NCI-H2107 treated with DMSO at 0.1 percent for 48 hours (cell line): ENCODE measurements at regions not wholly inside any gene's neighbourhood (a gene's known extent, or its start where the extent isn't known, plus 50 kb on each side); places are given as distances from the start of the nearest gene placed in this dataset.

Source experiments
- DNase-seq: peaks from one replicate; lab custom pipeline; 2025; ENCODE audit not compliant: unreplicated experiment; lab: John Stamatoyannopoulos, UW

DNA sequence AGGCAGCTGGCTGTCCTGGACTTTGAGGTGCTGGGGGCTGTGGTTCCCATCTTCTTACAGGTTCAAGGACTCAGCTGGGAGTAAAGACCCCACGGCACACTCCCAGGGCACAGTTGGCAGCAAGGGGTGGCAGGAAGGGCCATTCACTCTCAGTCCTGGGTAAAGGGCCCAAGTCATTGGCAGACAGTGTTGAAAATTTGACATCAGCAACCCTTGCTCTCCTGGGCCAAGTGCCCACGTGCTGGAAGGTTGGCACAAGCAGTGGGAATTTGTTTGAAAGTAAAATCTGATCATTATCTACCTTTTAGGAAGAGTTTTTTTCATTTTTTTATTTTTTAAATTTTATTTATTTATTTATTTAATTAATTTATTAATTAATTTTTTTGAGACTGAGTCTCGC lies 241.6 kb upstream of the MKI67 start:
- DNase-seq: no peak

DNA sequence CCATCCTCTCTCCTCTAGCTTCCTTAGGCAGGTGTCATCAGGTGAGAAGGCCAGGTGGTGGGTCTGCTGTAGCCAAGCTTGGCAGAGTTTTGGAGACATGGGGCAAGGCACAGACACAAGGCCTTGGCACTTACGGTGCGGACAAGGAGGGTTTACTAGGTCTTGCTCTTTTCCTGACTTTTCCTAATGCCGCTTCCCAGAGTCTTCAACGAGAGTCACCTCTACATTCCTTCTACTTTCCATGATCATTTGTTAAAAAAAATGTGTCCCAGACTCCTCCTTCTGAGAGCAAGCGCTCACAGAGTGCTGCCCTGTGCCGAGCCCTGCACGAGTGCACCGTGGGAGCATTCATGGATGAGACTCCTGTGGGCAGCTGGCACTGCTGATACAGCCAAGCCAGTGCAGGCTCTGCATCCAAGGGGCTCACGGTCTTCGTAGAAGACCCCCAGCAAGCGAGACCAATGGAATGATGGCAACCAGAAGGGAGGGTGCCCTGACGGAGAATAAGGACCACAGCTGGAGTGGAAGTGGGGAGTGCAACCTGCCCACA lies 243.0 kb upstream of the MKI67 start:
- DNase-seq: no peak

DNA sequence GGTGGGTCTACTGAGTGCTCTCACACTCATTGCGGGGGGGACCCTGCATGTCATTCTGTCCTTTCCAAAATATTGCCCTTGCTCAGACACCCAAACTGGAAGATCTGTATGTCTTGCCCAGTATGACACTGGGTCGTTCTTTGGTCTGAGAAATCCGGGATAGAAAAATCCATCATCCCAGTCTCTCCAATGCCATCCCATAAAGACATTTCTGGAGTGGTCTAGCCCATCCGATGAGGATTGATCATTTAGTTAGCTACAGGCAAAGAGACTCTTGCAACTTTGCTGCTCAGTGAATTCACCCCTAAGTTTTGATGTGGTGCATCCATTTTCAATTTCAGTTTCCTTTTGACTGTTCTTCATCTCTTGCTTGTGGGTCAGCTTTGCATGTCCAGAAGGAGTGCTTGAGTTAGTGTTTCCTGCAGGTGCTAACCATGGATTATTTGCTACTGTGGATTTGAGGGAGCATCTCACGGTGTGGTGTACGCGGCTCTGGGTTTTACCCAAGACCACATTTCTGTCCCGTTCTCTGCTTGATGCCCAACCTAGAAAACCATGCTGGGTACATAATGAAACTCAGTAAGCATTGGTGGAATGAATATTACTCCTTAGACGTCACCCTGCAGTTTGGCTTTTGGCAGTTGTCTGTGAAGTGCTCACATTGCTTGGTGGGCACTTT lies 247.0 kb upstream of the MKI67 start:
- DNase-seq: no peak

- DNase-seq: no peak
Measured at GRCh38 chr10:128373831-128374230, 247.6 kb upstream of the MKI67 start.

DNA sequence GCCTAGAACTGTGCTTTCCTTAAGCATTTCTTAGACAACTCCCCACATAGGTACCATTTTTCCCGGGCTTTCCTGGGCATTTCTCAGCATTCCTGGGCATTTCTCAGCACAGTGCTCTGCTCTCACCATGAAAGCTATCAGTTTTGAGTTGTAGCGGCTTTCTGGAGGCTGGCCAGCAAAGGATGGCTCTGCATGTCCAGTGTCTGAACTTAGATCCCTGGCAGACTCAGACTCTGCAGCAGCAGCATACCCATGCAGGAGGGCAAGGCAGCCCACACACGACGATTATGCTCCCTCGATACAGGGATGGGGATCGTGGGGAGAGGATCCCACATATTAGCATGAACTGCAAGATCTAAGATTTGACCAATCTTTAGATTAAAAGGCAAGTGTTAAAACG lies 248.9 kb upstream of the MKI67 start:
- no peak for DNase-seq

DNA sequence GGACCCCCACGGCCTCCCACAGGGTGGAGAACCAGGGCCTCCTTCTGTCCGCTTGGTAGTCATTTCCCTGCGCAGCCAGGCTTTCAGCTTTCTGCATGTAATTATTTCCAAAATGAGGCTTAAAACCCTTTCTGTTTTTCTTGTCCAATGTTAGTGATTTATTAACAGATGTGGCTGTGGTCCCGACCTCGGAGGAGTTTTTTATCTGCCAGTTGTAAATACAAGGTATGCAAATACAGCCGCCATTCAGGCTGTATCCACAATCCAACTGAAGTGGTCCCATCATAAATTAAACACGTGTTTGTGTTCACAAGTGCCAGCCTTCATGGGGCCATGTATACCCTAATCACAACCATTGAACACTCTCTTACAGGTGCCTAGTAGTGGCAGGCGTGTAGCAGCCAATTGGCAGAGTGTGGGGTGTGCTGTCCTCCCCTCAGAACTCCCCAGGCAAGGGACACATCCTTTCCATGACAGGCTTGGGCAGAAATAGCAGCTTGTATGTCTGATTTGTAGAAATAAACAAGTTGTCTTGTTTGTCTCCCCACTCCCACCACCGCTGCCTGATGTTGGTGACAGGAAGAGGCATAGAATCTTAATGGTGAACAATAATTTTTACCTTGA lies 251.3 kb upstream of the MKI67 start:
- no peak for DNase-seq

GRCh38 chr10:128377988-128378387 lies 251.8 kb upstream of the MKI67 start:
- no peak for DNase-seq

DNA sequence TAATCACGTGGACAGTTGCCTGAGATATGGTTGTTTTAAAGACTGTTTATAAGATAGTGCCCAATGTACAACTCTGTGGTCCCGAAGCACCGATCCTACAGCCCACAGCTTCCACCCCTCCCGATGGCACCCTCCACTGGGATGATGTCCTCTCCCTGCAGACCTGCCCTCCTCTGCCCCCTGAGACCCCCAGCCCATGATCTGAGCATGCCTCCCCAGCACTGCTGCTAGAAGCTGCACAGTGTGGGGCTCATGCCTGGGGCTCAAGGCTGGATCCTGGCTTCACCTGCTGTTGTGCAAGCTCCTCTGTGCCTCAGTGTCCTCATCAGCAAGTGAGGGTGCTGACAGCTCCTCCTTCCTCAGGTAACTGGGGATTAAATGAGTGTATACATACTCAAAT lies 254.7 kb upstream of the MKI67 start:
- no peak for DNase-seq

DNA sequence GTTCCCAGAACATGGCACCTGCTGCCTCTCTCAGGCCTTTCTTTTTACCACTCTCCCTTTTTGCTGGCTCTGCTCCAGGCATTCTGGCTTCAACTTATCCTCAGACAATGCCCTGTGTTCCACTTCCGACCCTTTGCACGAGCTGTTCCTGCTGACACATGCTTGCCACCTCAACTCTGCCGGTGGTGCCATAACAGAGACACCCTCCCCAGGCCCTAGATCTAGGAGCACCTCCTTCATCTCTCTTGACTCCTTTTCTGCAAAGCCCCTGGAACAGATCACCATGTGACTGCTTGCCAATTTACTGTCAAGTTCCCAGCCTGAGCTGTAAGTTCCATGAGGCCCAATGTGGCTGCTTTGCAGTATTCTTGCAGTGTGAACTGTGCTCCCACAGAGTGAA lies 256.0 kb upstream of the MKI67 start:
- DNase-seq: no peak

DNA sequence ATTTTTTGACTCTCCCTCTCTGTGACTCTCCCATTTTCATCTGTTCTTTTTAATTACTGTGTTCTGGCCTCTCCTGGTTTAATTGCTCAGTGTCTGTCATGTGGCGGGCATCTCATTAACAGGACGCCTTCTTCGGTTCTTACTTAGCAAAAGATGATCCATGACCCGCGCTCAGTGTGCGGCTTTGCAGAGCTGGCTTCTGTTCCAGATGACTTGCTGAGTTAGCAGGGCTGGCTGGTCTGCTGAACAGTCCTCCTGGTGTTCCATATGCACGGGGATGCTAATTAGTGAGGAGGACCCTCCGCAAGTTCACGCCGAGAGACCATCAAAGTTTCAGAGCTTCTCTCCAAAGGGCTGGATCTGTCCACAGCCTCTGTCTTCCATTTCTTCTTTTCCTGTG lies 258.6 kb upstream of the MKI67 start:
- no peak for DNase-seq

- DNase-seq: no peak
Measured at GRCh38 chr10:128386231-128386630, 260.0 kb upstream of the MKI67 start.

- DNase-seq: no peak
Measured at GRCh38 chr10:128386816-128387604, 260.8 kb upstream of the MKI67 start.

GRCh38 chr10:128390596-128390995 lies 264.4 kb upstream of the MKI67 start:
- no peak for DNase-seq

- no peak for DNase-seq
Measured at GRCh38 chr10:128393546-128393945, 267.3 kb upstream of the MKI67 start.

DNA sequence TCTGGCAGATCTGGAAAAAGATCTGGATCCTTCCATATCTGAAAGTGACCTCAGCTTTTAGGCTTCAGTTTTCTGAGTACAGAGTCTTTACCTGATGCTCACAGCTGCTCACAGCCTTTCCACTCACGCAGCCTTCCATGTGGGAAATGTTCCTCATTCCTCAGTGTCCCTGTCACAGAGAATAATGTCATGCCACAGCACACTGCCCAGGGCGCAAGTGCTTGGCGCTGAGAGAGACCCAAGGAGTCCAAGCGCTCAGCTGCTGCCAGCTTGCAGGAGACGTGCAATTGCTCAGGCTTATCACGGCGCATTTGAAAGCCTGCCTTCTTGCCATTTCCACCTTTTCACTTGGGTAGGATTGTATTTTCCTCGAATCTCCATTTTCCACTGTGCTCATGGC lies 271.9 kb upstream of the MKI67 start:
- no peak for DNase-seq

DNA sequence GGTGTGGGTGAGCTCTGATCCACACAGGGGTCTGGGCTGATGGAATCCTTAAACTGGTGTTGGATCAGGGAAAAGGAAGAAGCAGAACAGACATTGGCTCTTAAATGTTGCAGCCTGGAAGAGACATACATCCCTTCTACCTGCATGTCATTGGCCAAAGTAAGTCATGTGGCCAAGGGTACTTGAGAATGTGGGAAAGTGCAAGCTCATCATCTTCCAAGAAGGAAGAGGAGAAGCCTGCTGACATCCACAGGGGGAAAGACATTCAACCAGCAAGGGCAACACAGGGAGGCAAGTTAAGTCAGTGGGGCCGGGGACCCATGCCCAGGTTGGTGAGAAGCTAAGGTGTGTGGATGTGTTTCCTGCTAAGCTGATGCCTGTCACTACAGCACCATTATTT lies 272.8 kb upstream of the MKI67 start:
- no peak for DNase-seq

DNA sequence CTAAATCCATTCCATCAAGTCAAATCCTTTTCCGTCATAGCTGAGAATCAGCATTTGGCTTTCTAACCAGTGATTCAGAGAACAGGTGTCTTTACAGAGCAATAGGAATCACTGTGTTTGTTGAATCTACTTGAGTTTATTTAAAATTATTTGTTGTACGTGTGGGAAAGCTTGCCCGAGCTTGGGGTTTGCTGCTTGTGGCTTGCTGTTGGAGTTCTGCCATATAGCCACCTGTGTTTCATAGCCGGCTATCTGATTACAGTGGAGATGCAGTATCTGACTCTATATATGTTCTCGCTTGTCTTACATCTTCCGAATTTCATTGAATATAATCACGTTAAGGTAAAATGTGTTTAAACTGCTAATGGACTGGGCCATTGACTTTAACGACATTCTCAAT lies 274.3 kb upstream of the MKI67 start:
- no peak for DNase-seq

- DNase-seq: no peak
Measured at GRCh38 chr10:128405450-128405849, 279.2 kb upstream of the MKI67 start.

GRCh38 chr10:128411643-128412042 lies 285.4 kb upstream of the MKI67 start:
- DNase-seq: no peak

DNA sequence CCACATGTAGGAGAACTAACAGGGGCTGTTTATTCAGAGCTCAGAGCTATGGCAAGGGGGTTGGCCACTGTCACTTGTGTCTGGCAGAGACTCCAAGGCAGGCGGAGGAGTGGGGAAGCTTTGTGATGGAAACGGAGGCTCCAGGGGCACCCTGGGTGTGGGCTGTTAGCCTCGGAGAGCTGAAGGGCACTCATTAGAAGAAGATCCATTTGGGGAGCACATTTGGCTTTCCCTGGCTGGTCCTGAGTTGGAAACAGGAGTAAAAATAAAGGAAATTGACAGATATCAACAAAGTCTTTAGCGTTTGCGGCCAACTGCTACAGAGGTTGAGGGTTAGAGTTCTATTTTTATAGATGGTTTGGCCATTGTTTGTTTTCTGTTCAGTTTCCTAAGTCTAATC lies 288.3 kb upstream of the MKI67 start:
- no peak for DNase-seq

- no peak for DNase-seq
Measured at GRCh38 chr10:128416231-128416630, 290.0 kb upstream of the MKI67 start.

DNA sequence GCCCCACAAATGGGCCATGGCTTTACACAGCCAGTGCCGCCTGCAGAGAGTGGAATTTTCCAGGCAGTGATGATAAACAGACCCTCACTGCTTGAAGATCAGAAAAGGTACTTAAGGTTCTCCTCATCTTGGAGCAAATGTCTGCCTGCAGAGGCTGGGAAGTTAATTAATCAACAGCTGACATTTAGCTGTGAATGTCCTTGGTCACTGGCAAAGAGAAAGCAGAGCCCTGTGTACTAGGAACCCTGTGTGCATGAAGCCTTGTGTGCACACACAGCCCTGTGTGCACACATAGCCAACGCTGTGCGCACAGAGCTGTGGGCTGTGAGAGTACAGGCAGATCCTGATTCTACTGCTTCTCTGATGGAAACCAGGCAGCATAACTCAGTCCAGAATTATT lies 291.6 kb upstream of the MKI67 start:
- no peak for DNase-seq
